ENCODE measurements at regions not wholly inside any gene's neighbourhood (a gene's known extent, or its start where the extent isn't known, plus 50 kb on each side); places are given as distances from the start of the nearest gene placed in this dataset.

- TF ChIP-seq CTCF (IDR thresholded peaks at IDR 0.05) (no peak), POLR2A (IDR thresholded peaks at IDR 0.05) (no peak), POLR2AphosphoS5 (IDR thresholded peaks at IDR 0.05) (no peak), EP300 (IDR thresholded peaks at IDR 0.05) (no peak)
These were observed 306.8 kb downstream of the PDHA2 start for GRCh38 chr4:96146686-96147085.

Data from suprapubic skin (tissue), 4 donors.